Embryonic facial prominence (tissue), 1 donor: ENCODE measurements at regions not wholly inside any gene's neighbourhood (a gene's known extent, or its start where the extent isn't known, plus 50 kb on each side); places are given as distances from the start of the nearest gene placed in this dataset.
A peak's percentile ranks its signal among the peaks of the same experiment; 100 is the strongest.

ENCODE experiments used
- DNase-seq: peaks from one replicate; pipeline ENCODE4 v3.0.0-alpha.2; 2016; ENCODE audit errors: extremely low spot score

GRCh38 chr20:39310363-39310995, 348.3 kb downstream of the DHX35 start:
- peak; percentile 10 for DNase-seq

- DNase-seq: no peak
Observed at GRCh38 chr20:39309458-39309857, 347.3 kb downstream of the DHX35 start.

DNA sequence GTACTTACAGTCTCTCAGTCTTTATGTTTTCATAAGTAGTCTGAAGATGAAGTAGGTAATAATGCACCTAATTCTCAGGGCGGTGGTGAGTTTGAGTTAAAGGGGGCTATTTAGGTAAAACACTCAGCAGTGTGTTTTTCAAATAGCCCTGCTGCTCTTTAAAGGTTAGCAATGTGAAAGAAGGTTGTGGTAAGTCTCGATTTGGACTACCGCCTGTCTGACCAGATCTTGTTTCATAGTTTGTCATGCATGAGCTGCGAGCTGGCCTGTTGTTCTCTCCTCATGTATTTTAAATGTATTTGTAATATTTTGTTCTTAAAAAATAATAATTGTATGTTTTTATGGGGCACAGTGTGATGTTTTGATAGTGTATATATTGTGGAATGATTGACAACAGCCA, 340.2 kb downstream of the DHX35 start:
- no peak for DNase-seq

- DNase-seq: no peak
Observed at GRCh38 chr20:39299783-39300182, 337.6 kb downstream of the DHX35 start.

GRCh38 chr20:39298571-39299506, 336.7 kb downstream of the DHX35 start:
- no peak for DNase-seq

DNA sequence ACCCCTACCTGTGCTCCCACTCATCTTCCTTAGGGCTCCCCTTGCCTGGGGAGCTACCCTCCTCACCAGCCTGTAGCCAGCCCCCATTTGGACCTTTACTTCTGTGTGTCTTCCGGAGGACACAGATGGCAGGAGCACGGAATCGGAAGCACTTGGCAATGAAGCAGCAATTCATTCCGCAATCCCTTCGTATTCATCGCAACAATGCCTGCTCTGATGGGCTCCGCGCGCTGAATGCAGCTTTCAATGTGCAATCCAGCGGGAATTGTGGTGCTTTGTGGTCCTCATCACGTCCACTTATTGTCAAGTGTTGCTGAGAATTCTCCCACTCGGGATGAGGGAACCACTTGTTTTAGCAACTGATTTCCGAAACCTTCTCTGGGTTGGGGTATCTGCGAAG, 336.0 kb downstream of the DHX35 start:
- DNase-seq: no peak

DNA sequence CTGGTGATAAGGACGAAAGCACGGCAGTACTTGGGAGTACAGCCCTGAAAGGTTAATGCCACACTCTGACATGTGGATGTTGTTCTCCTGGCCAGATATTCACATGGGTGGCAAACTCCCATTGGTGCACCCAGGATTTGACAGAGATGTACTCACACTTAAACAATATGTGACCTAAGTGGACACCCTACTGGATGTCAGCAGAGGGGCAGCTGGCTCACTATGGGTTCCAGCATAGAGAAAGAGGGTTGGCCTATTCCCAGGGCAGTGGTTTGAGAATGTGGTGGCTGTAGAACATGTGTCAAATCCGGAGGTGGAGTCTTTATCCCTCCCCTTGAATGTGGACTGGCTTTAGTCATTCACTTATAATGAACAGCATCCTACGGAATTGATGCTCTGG, 333.2 kb downstream of the DHX35 start:
- no peak for DNase-seq

DNA sequence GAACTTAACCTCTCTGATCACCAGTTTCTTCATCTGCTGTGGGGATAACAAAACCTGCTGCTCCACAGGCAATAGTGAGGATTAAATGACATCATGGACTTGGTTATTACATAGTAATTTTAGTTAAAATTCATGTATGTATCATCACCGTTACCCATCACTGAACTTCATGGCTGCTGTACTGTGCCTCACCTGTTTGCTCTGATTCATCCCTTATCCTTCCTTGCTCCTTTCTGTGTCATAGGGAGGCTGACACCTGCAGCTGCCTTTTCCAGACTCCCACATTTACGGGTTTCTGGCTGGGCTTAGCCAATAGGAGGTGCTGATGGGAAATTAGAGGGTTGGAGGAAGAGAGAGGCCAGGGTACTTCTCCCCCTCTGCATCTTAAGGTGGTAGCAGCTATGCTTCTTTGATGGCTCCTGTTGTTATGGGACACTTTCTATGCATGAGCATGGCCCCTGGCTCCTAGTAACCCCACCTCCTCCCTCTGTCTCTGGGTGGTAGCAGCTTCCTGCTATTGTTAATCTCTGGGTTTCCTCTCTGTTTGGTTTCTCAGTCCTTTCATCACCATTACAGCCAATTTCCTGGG, 332.1 kb downstream of the DHX35 start:
- DNase-seq: no peak

- no peak for DNase-seq
Observed at GRCh38 chr20:39292193-39292736, 330.1 kb downstream of the DHX35 start.

DNA sequence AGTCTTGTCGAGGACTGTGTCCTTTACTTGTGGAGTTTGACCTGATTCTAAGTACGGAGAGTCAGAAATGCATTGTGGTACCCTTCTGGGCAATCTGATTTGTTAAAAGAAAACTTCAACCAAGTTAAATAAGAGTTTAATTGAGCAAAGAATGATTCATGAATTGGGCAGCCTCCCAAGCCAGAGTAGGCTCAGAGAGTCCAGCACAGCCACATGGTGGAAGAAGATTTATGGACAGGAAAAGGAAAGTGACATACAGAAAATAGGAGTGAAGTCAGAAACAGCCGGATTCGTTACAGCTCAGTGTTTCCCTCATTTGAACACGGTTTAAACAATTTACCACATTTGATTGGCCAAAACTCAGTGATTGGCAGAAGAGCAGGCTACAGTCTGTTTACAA, 329.2 kb downstream of the DHX35 start:
- no peak for DNase-seq

DNA sequence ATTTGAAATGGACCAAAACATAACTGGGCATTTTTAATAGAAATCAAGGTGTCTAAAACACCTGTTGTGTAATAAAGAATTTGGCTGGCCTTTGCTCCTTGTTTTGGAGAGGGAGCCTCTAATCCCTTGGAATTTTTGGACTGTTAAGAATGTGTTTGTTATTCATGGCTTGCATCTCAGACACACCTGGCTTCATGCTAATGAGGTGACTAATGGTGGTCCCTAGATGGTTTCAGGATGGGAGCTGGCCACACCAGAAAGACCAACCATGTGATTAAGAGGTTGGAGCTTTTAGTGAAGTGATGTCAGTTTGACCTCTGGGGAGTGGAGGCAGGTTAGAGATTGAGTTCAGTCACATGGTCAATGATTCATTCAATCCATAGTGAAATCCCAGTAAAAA, 328.4 kb downstream of the DHX35 start:
- no peak for DNase-seq

GRCh38 chr20:39289831-39290230, 327.7 kb downstream of the DHX35 start:
- no peak for DNase-seq

- DNase-seq: no peak
Observed at GRCh38 chr20:39289316-39289715, 327.2 kb downstream of the DHX35 start.

DNA sequence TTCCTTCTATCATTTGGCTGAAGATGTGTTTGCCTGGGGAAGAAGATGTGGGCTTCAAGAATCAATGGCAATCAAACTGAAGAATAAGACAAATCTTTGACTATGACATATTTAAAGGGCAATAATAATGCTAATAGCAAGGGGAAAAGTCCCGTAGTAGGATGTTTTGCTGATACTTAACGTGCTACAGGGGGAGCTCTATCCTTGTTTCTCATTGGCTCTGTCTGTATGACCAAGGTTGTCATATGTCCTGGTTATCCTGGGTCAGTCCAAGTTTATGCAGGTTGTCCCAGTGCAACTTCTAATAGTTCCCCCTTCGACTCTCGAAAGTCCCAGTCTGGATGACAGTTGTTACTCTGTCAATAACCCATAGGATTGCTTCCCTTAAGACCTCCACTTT, 321.3 kb downstream of the DHX35 start:
- no peak for DNase-seq

DNA sequence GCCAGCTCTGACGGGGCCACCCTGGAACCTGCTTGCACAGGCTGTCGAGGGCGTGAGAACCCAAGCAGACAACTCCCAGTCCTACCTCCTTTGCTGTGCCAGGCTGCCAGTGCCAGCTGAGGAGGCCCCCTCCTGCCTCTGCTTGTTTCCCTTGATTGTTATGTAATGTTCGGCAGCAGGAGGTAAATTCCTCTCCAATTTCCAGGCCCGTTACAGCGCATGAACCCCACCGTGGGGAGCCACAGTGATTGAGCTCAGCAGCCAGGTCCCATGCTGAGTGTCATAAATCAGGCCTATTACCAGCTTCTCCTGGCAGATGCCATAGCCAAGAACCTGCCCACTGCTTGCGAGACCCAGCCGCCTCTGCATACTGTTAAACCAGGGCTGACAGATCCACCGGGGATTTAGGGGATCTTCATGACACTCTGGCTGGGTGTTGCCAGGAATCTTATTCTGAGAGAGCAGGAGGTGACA, 320.5 kb downstream of the DHX35 start:
- no peak for DNase-seq

DNA sequence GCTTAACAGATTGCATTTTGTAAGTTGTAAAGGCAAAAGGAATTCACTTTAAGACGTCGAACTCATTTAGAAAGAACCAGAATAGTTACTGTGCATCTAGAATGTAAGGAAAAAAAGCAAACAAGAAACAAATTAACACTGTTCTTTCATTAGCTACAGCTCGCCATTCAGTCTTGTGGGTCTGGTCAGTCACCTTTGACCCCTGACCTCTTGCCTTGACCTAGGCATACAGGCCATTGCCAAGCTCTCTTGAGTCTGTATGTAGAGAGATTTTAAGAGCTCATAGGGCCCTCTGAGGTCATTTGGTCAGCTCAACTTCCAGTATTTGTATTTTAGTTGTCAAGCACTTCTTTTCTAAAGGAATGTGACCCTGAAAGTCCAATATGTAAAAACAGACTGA, 318.7 kb downstream of the DHX35 start:
- no peak for DNase-seq

DNA sequence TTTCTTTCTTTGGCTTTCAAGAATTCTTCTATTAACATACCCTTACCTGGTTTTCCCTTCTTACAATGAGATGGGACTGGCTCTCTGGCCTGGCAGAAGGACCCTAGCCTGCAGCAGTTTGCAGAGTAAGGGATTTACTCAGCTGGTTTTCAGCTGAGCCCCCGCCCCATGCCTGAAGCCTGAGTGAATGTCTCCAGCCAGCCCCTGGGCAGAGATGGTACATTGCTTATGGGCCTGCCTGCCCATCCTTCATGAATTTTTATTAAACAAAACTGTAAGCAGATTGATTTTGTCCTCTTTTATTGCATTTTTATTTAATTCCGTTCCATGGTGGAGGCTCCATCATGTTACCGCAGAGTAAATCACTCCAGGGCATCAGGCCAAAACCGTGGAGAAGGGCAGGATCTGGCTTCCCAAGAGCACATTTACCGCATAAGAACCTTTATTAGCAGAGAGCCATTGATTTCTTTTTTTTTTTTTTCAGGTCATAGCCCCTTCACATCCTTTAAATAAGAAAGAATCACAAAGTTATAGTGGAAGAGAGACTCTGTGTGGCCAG, 316.2 kb downstream of the DHX35 start:
- DNase-seq: no peak

DNA sequence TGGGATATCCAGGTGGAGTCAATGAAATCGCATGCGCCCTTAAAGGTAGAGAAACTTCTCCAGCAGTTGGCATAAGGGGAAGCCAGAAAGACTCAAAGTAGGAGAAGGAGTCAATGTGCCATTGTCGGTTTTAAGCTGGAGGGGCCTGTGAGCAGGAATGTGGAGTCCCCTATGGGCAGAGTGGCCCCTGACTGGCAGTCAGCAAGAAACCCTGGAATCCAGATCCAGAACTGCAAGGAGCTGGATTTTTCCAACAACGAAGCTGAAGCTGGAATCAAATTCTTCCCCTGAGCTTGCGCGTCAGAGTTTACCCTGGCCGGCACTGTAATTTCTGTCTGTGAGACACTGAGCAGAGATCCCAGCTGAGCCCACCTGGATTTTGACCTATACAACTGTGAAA, 315.0 kb downstream of the DHX35 start:
- no peak for DNase-seq

DNA sequence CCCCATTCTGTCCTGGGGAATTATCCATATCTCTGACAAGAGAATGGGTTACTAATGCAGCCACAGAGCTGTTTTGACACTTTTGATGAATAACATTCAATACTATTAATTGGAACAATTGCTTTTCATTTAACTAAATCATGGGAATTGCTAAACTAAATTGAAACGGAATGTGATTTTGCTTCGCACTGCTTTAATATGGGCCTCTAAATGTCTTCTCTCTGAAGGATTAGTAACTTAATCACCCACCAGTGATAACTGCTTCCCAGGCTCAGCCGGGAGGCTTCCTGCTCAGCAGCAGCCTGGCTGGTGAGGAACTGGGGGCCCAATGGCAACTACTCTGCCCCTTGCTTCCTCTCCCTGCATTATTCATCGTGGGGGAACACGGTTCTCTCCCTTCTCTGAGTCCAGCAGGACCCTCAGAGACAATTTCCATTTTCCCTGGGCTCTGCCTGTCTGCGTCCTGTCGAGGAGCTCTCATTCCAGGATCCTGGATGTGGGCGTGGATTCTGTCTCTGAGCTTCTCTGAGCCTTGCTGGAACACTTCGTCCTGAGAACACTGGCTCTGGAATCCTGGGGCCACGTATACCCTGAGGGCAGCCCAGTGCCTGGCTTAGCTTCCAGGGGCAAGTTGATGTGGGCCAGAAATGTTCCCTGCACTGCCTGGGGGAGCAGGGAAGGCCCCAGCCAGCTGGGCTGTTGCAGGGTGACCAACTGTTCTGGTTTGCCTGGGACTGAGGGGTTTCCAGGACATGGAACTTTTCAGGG, 308.9 kb downstream of the DHX35 start:
- no peak for DNase-seq

DNA sequence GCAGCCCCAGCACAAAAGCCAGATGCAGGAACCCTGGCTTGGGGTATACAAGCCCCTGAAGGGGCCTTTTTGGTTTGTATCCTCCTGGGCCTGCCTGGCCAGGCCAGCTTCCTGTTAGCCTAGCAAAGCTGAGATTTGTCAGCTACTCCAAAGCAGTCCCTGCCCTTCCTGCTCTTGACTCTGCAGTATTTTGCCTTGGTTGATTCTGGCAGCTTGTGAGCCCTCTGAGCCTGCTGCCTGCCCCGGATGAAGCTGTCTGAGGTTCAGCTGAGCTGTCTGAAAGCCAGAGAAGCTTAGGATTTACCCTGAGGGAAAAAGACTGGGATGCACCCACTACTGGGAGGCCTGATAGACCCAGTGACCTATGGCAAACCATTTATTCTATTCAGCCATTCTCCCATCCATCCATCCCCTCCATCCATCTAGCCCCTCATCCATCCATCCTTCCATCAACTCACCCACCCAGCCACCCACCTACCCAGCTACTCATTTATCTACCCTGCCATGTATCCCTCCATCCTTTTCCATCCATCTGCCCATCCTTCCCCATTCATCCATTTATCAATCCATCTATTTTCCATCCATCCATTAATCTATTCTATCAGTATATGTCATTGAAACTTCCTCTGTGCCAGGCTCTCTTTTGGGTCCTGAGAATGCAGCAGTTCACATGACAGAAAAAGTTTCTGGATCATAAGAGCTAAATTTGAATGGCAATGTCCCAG, 307.5 kb downstream of the DHX35 start:
- DNase-seq: no peak

DNA sequence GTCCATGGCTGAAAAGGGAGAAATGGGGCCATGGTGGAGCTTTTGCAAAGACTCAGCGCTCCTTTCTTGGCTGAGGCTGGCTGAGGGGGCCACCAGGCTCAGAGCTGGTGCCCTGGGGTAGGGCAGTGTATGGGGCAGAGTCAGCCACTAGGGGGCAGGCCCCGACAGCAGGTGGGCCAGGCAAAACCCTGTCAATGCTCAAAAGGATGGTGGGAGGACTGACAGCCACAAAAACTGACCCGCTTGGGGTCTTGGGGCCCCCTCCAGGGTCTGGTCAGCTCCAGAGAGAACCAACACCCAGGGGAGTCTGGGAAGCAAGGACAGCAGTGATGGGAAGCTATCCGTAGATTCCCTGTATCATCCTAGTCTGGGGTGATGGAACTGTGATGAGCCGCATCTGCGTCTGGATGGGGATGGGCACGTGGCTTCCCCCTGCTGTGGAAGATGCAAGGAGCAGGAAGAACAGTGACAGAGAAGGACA, 306.9 kb downstream of the DHX35 start:
- no peak for DNase-seq
